GM19193 (cell line): ENCODE measurements at regions not wholly inside any gene's neighbourhood (a gene's known extent, or its start where the extent isn't known, plus 50 kb on each side); places are given as distances from the start of the nearest gene placed in this dataset.

Experiments used
- POLR2A ChIP-seq: IDR thresholded peaks from 4 replicates; pipeline ENCODE4 v1.6.1; 2011; ENCODE audit not compliant: insufficient read depth, insufficient read length; ENCODE audit errors: extremely low read depth

DNA sequence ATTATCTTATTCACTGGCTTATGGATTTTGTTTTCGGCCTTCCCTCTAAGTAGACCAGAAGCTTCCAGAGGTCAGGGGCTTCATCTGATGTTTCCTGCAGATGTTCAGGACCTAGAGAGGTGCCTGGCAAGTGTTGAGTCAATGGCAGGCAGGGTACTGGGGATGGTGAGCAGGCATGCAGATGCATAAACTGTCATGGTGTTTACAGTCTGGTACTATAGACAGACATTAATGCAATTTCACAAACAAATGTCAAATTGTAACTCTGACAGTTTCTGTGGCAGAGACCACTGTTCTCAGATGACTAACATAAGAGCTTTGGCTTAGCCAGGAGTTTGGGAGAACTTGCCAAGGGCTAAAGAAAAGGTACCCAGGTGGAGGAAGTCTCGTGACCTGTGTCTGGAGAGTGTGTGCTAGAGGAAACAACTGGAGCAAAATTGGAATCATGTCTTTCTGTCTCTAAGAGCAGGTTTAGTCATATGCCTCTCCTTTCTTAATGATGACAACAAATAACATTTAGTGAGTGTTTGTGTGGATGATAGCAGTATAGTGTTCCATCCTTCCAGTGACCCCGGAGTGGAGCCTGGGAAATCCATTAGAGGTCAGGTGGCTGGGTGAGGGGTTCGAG is 53.7 kb upstream of the TRAK1 start:
- TF ChIP-seq POLR2A, result no peak

DNA sequence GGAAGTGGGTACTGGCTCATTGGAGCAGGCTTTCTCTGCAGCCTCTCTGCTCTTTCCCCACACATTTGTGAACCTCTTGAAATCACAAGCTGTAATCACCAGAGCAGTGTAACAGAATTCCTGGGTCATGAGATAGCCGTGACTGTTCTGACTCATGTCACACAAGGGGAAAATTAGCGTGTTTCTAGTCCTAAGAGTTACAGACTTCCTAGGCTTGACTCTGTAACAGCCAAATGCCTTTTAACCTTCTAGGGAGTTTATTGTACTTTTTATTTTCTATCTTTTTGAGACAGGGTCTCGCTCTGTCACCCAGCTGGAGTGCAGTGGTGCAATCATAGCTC is 54.7 kb upstream of the TRAK1 start:
- no peak for TF ChIP-seq POLR2A

DNA sequence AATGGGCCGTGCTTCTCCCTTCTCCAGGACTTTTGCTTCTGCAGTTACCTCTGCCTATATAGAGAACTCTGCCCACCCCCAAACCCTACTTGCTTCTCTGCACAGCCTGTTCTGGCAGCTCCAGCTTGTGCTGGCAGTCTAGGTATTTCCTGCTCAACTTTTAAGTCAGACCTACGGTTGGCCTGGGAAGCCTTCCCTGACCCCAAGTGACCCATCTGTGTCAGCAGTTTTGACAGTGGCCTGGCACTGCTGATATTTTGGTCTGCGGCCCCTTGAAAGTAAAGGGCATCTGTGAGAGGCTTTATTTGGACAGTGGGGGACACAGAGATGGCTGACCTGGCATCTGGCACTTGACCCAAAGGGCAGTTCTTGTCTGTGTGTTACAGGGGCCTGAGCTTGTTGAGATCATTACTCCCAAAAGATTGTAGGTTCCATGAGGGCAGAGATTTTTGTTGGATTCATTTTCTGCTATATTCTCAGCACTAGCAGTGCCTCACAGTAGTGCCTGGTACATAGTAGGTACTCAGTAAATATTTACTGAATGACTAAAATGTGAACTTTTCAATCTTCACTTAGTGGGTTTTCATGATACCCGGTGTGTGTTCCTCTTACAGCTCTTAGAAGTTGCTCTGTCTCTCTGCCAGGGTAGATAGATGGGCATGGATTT is 55.2 kb upstream of the TRAK1 start:
- no peak for TF ChIP-seq POLR2A

DNA sequence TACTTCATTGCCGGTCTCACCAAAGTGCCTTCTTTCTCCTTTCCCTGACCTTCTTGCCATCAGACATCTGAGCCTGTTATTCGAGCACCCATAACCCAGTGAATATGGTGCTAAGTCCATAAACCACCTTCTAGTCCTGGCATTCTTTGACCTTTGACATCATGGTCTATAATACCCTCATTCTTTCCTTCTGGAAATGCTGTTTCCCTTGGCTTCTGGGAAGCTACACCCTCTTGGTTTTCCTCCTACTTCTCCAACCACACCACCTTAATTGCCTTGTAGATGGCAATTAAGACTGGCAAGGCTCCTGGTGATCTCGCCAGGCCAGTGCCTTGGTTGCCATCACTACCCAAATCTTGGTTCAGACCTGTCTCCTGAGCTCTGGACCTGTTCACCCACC is 56.1 kb upstream of the TRAK1 start:
- TF ChIP-seq POLR2A, result no peak

DNA sequence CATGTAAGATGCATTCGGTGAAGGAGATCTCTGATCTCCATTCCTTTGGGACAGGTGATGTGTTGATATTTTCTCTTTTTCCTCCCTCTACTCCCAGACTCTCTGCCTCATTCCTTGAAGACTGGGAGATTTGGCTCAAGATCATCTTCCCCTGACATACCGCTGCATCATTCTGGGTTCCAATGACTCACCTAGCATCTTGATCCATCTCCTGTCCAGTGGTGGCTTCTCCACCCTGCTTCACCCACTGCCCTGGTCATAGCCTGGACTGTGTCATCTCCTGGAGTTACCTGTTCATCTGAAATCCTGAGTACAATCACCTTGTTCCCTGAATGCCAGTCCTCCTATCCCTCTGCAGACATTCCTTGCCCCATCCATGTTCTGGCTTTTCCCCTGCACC is 57.4 kb upstream of the TRAK1 start:
- TF ChIP-seq POLR2A, result no peak

DNA sequence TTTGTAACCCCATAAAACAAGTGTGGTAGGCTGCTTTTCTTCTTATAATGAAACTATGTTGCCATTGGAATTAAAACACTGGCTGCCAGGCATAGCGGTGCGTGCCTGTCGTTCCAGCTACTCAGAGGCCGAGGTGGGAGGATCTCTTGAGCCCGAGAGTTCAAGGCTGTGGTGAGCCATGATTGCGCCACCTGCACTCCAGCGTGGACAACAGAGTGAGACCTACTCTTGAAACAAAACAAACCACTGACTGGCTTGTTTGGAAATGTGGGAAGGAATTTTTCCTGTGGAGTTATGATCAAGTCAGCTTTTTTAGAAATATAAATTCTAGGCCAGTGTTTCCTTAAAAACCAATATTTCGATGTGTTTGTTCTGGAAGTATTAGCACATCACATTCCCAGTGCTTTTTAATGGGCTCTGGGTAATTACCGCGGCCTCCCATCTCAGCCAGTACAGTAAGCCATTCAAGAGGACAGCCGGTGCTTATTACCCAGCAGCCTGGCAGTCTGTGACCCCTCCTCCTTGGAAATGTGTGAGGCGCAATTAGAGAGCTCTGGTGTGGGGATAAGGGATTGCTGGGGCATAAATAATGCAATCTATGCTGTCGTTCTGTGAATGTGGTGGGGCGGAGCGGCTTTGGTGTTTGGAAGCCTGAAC is 58.3 kb upstream of the TRAK1 start:
- no peak for TF ChIP-seq POLR2A

DNA sequence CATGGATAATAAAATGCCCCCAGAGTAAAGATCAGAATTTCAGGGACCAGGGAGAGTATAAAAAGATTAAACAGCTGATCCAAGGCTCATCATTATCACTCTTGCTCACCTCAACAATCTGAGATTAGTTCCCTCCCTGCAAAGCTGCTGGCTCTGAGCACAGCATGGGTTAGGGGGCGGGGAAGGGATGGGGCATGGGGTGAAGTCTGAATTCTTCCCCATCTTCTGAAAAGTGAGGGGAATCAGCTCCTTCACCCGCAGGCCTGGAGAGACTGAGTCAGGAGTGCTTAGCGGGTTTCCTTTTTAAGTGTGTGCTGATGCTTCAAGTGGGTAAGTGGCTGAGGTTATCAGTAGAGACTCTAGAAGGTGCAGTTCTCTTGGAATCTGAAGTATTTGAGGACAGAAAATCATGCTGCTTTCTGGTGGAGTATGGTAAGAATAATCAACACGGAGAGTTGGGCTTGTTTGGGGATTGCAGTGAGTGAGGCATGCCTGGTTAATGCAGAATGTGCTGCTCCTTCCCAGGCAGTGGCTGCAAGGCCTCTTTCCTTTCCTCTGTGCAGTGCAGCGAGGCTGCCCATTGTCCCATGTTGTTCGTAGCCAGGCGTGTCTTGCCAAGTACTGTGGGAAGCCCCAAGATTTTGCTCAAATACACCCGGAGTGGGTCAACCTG is 59.2 kb upstream of the TRAK1 start:
- no peak for TF ChIP-seq POLR2A

DNA sequence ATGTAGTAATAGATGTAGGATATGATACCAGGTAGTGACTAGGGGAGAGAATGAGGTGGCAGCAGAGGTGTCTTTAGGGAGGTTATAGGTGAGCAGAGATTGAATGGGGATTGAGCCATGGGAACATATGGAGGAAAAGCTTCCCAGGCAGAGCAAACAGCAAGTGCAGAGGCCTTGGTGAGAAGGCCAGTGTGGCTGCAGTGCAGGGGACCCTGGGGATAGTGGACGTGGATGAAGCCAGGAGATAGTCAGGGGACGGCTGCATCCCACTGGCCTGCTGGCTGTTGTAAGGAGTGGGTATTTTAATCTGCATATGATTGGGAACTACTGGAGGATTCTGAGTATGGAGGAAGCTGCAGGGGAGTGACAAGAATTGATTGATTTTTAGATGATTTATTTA is 62.7 kb upstream of the TRAK1 start:
- no peak for TF ChIP-seq POLR2A

DNA sequence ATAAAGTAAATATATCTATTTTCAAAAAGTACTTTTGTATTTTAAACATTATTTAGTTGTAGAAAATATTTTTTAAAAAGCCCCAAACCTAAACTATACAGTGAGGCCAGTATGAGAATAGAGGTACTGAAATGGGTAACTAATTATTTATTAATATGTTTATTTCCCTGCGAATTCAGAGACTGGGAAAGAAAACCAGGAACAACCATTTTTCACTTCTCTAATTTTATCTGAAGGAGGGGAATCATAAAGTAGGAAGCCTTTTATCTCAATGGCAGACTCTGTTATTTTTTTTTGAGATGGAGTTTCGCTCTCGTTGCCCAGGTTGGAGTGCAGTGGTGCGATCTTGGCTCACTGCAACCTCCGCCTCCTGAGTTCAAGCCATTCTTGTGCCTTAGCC is 63.6 kb upstream of the TRAK1 start:
- no peak for TF ChIP-seq POLR2A

DNA sequence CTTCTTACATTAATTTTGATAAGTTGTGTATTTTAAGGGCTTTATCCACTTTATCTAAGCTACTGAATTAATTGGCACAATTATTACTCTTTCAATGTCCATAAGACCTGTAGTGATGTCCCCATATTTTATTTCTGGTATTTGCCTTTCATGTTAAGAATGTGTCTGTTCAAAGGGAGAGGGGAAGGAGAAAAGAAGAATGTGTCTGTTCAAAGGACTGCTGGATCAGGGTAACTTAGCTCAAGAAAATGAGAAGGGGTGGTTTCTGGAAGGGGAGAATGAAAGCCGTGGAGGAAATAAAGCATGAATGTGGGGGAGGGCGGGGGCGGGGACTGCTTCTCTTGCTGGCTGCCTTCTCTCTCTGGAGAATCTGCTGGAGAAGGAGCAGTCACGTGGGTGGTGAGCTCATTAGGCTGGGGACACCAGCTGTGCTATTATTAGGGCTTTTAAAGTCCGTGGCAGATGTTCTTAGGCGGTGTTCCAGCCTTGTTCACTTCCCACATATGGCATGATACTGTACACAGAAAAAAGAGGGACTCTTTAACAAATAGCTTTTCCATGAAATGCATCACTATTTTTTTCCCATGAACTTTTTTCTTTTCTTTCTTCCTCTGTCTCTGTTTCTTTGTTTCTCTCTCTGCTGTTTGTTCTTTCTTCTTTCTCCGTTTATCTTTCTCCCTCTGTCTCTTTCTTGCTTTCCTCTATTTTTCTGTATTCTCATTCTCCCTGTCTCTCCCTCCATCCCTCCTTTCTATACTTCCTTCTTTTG is 63.7 kb upstream of the ULK4 start:
- TF ChIP-seq POLR2A, result no peak

DNA sequence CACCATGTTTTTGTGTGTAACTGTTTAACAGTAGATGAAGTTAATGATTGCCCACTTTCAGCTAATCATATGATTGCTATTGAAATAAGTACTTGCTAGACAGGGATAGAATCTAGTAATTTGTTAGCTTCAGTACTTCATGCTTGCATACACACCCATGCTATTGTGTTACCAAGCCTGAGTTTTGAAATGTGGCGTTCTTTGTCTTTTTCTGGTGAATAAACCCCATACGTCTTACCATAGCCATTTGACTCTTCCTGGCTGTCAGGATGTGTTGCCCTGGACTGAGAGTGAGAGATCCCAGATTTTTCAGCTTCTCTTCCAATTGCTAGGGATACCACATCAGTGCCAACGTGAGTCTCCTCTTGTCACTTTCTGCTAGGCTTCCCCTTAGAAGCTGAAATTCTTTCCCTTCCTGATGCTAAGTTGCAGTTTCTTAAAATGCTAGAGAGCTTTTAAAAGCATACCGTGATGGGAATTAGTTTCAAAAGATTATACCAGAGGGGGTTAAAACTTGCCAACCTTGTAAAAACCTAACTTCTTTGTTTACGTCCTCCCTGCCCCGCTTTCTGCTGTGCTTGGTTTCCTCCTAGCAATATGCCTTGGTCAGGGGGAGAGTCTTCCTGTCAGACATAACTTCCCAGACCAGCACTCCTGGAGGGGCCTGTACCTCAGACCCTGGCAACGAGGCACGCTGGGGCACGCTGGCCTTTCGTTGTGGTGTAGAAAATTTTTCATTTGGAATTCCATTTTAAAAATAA is 62.9 kb upstream of the ULK4 start:
- TF ChIP-seq POLR2A, result no peak

DNA sequence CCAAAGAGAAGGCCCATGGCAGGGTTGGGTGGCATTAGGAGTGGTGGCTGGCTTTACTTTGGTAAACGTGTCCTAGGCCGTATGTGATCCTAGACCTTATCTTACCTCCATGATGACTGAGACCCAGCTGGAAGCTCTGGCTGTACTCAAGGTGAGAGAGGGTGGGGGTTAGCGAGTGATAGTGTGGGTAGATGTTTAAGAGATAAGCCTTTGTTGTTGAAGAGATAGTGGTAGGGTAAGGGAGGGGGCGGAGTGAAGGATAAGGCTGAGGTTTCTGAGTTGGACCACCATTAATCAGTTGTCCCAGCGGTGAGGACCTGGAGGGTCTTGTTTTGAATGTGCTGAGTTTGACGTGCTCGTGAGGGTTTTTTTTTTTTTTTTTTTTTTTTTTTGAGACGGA is 61.5 kb upstream of the ULK4 start:
- no peak for TF ChIP-seq POLR2A

DNA sequence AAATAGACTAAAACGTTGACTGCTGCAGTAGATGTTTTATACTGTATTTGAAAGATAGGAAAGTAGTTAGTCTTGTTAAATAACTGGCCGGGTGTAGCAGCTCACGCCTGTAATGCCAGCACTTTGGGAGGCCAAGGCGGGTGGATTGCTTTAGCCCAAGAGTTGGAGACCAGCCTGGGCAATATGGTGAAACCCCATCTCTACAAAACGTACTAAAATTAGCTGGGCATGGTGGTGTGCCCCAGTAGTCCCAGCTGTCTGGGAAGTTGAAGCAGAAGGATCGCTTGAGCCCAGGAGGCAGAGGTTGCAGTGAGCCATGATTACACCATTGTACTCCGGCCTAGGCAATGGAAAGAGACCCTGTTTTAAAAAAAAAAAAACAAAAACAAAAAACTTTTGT is 60.5 kb upstream of the ULK4 start:
- no peak for TF ChIP-seq POLR2A

DNA sequence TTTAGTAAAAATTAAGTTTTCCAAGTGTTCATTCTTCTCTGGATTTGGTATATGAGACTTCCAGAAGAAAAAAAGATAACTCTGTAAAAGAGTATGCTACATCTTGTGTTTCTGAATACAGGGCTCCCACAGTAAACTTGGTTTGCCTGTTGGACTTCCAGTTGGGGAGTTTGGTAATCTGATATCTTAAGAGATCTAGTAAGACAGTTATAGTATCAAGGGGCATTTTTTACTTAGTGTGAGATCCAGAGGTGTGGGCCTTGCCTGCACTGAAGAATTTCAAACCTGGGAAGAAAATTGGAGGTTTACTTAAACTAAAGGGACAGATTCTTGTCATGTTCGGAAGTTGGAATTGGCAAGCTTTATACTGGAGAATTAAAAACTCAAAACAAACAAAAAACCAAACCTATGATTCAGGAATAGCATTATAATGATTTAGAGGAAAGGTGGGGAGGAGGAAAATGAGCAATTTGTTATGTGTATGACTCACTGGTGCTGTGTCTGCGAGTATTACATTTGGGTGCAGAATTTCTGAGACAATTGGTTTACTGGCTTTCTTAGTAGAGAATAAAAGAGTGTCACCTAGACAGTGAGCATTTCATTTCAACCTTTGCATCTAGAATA is 58.9 kb upstream of the ULK4 start:
- TF ChIP-seq POLR2A, result no peak
